ENCODE measurements at regions not wholly inside any gene's neighbourhood (a gene's known extent, or its start where the extent isn't known, plus 50 kb on each side); places are given as distances from the start of the nearest gene placed in this dataset.

- DNase-seq (ENCODE audit: low read depth in 3 of 3, low spot score in 2 of 3): no peak
These were observed 1515.2 kb downstream of the PLA2G4A start for GRCh38 chr1:188343914-188344313.

- no peak for DNase-seq (ENCODE audit: low read depth in 3 of 3, low spot score in 2 of 3)
These were observed 1521.4 kb downstream of the PLA2G4A start for GRCh38 chr1:188350104-188350503.

- no peak for DNase-seq (ENCODE audit: low read depth in 3 of 3, low spot score in 2 of 3)
These were observed 1526.3 kb downstream of the PLA2G4A start for GRCh38 chr1:188355082-188355481.

GRCh38 chr1:188355847-188356246 is 1527.1 kb downstream of the PLA2G4A start:
- no peak for DNase-seq (ENCODE audit: low read depth in 3 of 3, low spot score in 2 of 3)

- DNase-seq (ENCODE audit: low read depth in 3 of 3, low spot score in 2 of 3): no peak
These were observed 1530.6 kb downstream of the PLA2G4A start for GRCh38 chr1:188359315-188359714.

- DNase-seq (ENCODE audit: low read depth in 3 of 3, low spot score in 2 of 3): no peak
These were observed 1535.2 kb downstream of the PLA2G4A start for GRCh38 chr1:188363943-188364342.

- DNase-seq (ENCODE audit: low read depth in 3 of 3, low spot score in 2 of 3): no peak
These were observed 1536.2 kb downstream of the PLA2G4A start for GRCh38 chr1:188364927-188365449.

GRCh38 chr1:188365874-188366273 is 1537.1 kb downstream of the PLA2G4A start:
- no peak for DNase-seq (ENCODE audit: low read depth in 3 of 3, low spot score in 2 of 3)

GRCh38 chr1:188367661-188368060 is 1538.9 kb downstream of the PLA2G4A start:
- no peak for DNase-seq (ENCODE audit: low read depth in 3 of 3, low spot score in 2 of 3)

- no peak for DNase-seq (ENCODE audit: low read depth in 3 of 3, low spot score in 2 of 3)
These were observed 1542.6 kb downstream of the PLA2G4A start for GRCh38 chr1:188371295-188371806.

GRCh38 chr1:188372821-188373220 is 1544.1 kb downstream of the PLA2G4A start:
- DNase-seq (ENCODE audit: low read depth in 3 of 3, low spot score in 2 of 3): no peak

- DNase-seq (ENCODE audit: low read depth in 3 of 3, low spot score in 2 of 3): no peak
These were observed 1554.1 kb downstream of the PLA2G4A start for GRCh38 chr1:188382851-188383250.

GRCh38 chr1:188386161-188386560 is 1557.4 kb downstream of the PLA2G4A start:
- DNase-seq (ENCODE audit: low read depth in 3 of 3, low spot score in 2 of 3): no peak

- DNase-seq (ENCODE audit: low read depth in 3 of 3, low spot score in 2 of 3): no peak
These were observed 1557.9 kb downstream of the PLA2G4A start for GRCh38 chr1:188386666-188387065.

GRCh38 chr1:188394677-188395076 is 1565.9 kb downstream of the PLA2G4A start:
- no peak for DNase-seq (ENCODE audit: low read depth in 3 of 3, low spot score in 2 of 3)

- DNase-seq (ENCODE audit: low read depth in 3 of 3, low spot score in 2 of 3): no peak
These were observed 1568.8 kb downstream of the PLA2G4A start for GRCh38 chr1:188397521-188397920.

GRCh38 chr1:188402986-188403385 is 1574.2 kb downstream of the PLA2G4A start:
- DNase-seq (ENCODE audit: low read depth in 3 of 3, low spot score in 2 of 3): no peak

- DNase-seq (ENCODE audit: low read depth in 3 of 3, low spot score in 2 of 3): no peak
These were observed 1577.9 kb downstream of the PLA2G4A start for GRCh38 chr1:188406636-188407035.

- no peak for DNase-seq (ENCODE audit: low read depth in 3 of 3, low spot score in 2 of 3)
These were observed 1591.4 kb downstream of the PLA2G4A start for GRCh38 chr1:188420177-188420576.

GRCh38 chr1:188423073-188423472 is 1594.3 kb downstream of the PLA2G4A start:
- no peak for DNase-seq (ENCODE audit: low read depth in 3 of 3, low spot score in 2 of 3)

- no peak for DNase-seq (ENCODE audit: low read depth in 3 of 3, low spot score in 2 of 3)
These were observed 1595.4 kb downstream of the PLA2G4A start for GRCh38 chr1:188424176-188424575.

GRCh38 chr1:188425687-188426086 is 1596.9 kb downstream of the PLA2G4A start:
- DNase-seq (ENCODE audit: low read depth in 3 of 3, low spot score in 2 of 3): no peak

- DNase-seq (ENCODE audit: low read depth in 3 of 3, low spot score in 2 of 3): no peak
These were observed 1597.8 kb downstream of the PLA2G4A start for GRCh38 chr1:188426561-188426960.
